SK-N-SH (cell line): ENCODE measurements at regions not wholly inside any gene's neighbourhood (a gene's known extent, or its start where the extent isn't known, plus 50 kb on each side); places are given as distances from the start of the nearest gene placed in this dataset.

Experiments used
- CTCF ChIA-PET: fragments of 300-600, 350-600 bp; formaldehyde crosslinking; extraction: SDS; loops from one replicate; lab custom pipeline; 2021; lab: Yijun Ruan, JAX
- POLR2A ChIA-PET: fragments of 350-600 bp; sonication (Branson Sonifier 250); formaldehyde crosslinking; extraction: SDS; loops from one replicate; lab custom pipeline; 2020; ENCODE audit warnings: antibody characterized with exemption, inconsistent platforms; lab: Yijun Ruan, JAX
- DNase-seq: peaks from one replicate; pipeline ENCODE4 v3.0.0; 2012
- H2AFZ ChIP-seq: fragments of 200-600 bp; sonication (generic); 2 replicates; pipeline ENCODE4 v1.8.1; 2016; ENCODE audit warnings: antibody characterized with exemption, mild to moderate bottlenecking, low read depth
- H3F3A ChIP-seq: fragments of 200-600 bp; sonication (generic); replicated peaks from 2 replicates; pipeline ENCODE3; 2016; ENCODE audit warnings: antibody characterized with exemption, mild to moderate bottlenecking; ENCODE audit not compliant: insufficient read depth
- H3K27ac ChIP-seq, 2 experiments: fragments of 200-500 bp in 1 of 2; fragments of 200-600 bp in 1 of 2; sonication (Bioruptor generic) in 1 of 2; sonication (generic), shearing (Covaris generic) in 1 of 2; 2 replicates each; pipeline versions ENCODE4 v1.5.1 to v1.6.1; 2014 to 2016; ENCODE audit warnings: low read depth in 2 of 2, inconsistent platforms in 1 of 2, low read length in 1 of 2, mild to moderate bottlenecking in 1 of 2, mixed read lengths in 1 of 2
- H3K27me3 ChIP-seq: fragments of 200-600 bp; sonication (generic), shearing (Covaris generic); 2 replicates; pipeline ENCODE4 v1.6.1; 2016; ENCODE audit warnings: mixed run types; ENCODE audit not compliant: insufficient read depth
- H3K36me3 ChIP-seq, 2 experiments: fragments of 200-500 bp in 1 of 2; fragments of 200-600 bp in 1 of 2; sonication (Bioruptor generic) in 1 of 2; sonication (generic) in 1 of 2; replicated peaks in 1 of 2; 2 replicates each; pipeline versions ENCODE3 to v1.5.1; 2014 to 2016; ENCODE audit warnings: low read length in 1 of 2, mild to moderate bottlenecking in 1 of 2; ENCODE audit not compliant: insufficient read depth in 2 of 2, control insufficient read depth in 1 of 2
- H3K4me1 ChIP-seq, 2 experiments: fragments of 200-500 bp in 1 of 2; fragments of 200-600 bp in 1 of 2; sonication (Bioruptor generic) in 1 of 2; sonication (generic), shearing (Covaris generic) in 1 of 2; 2 replicates each; pipeline versions ENCODE4 v1.5.1 to v1.6.1; 2014 to 2016; ENCODE audit warnings: low read depth in 1 of 2, low read length in 1 of 2, mixed run types in 1 of 2; ENCODE audit not compliant: insufficient read depth in 2 of 2, control insufficient read depth in 1 of 2
- H3K4me2 ChIP-seq: fragments of 200-600 bp; sonication (generic), shearing (Covaris generic); 2 replicates; pipeline ENCODE4 v1.6.1; 2017; ENCODE audit warnings: mixed run types
- H3K4me3 ChIP-seq, 2 experiments: fragments of 200-500 bp in 1 of 2; fragments of 200-600 bp in 1 of 2; sonication (Bioruptor generic) in 1 of 2; sonication (generic), shearing (Covaris generic) in 1 of 2; 2 replicates each; pipeline versions ENCODE4 v1.5.1 to v1.8.1; 2014 to 2016; ENCODE audit warnings: low read depth in 2 of 2, inconsistent platforms in 1 of 2, low read length in 1 of 2, mild to moderate bottlenecking in 1 of 2, mixed read lengths in 1 of 2, moderate library complexity in 1 of 2
- H3K79me2 ChIP-seq: fragments of 200-600 bp; sonication (generic); 2 replicates; pipeline ENCODE4 v1.8.1; 2017; ENCODE audit warnings: mild to moderate bottlenecking; ENCODE audit not compliant: insufficient read depth
- H3K9ac ChIP-seq: fragments of 200-600 bp; sonication (generic); 2 replicates; pipeline ENCODE4 v1.6.1; 2017; ENCODE audit warnings: mixed run types
- H3K9me2 ChIP-seq: fragments of 200-600 bp; sonication (generic); 2 replicates; pipeline ENCODE4 v1.6.1; 2017; ENCODE audit warnings: mixed run types
- H3K9me3 ChIP-seq: fragments of 200-600 bp; sonication (generic); 2 replicates; pipeline ENCODE4 v1.6.1; 2017; ENCODE audit warnings: mixed run types, mild to moderate bottlenecking, moderate library complexity
- H4K20me1 ChIP-seq: fragments of 200-600 bp; sonication (generic); 2 replicates; pipeline ENCODE4 v1.6.1; 2017; ENCODE audit warnings: mild to moderate bottlenecking, mixed run types; ENCODE audit not compliant: insufficient read depth
- ELF1 ChIP-seq: IDR thresholded peaks from 2 replicates; pipeline ENCODE4 v1.4.0; 2012
- EZH2phosphoT487 ChIP-seq: fragments of 200-600 bp; sonication (generic); IDR thresholded peaks from 2 replicates; pipeline ENCODE4 v1.6.1; 2017; ENCODE audit warnings: low read depth, mixed run types, mild to moderate bottlenecking, antibody characterized with exemption, moderate library complexity, borderline replicate concordance
- FOXJ3 ChIP-seq: sonication (generic); formaldehyde crosslinking; IDR thresholded peaks from 2 replicates; pipeline ENCODE4 v1.5.1; 2020; ENCODE audit warnings: mild to moderate bottlenecking, missing genetic modification reagents
- GABPA ChIP-seq: IDR thresholded peaks from 2 replicates; pipeline ENCODE4 v1.4.0; 2012; ENCODE audit warnings: low read depth, mild to moderate bottlenecking
- JUND ChIP-seq: IDR thresholded peaks from 2 replicates; pipeline ENCODE4 v1.4.0; 2012
- MXI1 ChIP-seq: IDR thresholded peaks from 2 replicates; pipeline ENCODE4 v1.6.1; 2012; ENCODE audit warnings: mild to moderate bottlenecking, low read depth, low read length, improper control_type of control experiment
- NRF1 ChIP-seq: IDR thresholded peaks from 2 replicates; pipeline ENCODE4 v1.6.1; 2012; ENCODE audit warnings: low read depth, mild to moderate bottlenecking, low read length
- RAD21 ChIP-seq: IDR thresholded peaks from 2 replicates; pipeline ENCODE4 v1.6.1; 2012; ENCODE audit warnings: mild to moderate bottlenecking, low read length
- RCOR1 ChIP-seq: fragments of 150-350 bp; IDR thresholded peaks from 2 replicates; pipeline ENCODE4 v1.6.1; 2017; ENCODE audit warnings: antibody characterized with exemption, low read length
- RFX5 ChIP-seq: IDR thresholded peaks from 2 replicates; pipeline ENCODE4 v1.6.1; 2012; ENCODE audit warnings: mild to moderate bottlenecking, improper control_type of control experiment, low read length
- RXRA ChIP-seq: IDR thresholded peaks from 2 replicates; pipeline ENCODE4 v1.4.0; 2012; ENCODE audit warnings: low read depth, mild to moderate bottlenecking, borderline replicate concordance
- SMC3 ChIP-seq: IDR thresholded peaks from 2 replicates; pipeline ENCODE4 v1.6.1; 2012; ENCODE audit warnings: low read depth, low read length, improper control_type of control experiment
- TAF1 ChIP-seq: IDR thresholded peaks from 2 replicates; pipeline ENCODE4 v1.6.1; 2012; ENCODE audit warnings: low read depth, mild to moderate bottlenecking, low read length, moderate library complexity, borderline replicate concordance
- TEAD4 ChIP-seq: IDR thresholded peaks from 2 replicates; pipeline ENCODE4 v1.4.0; 2012; ENCODE audit warnings: mild to moderate bottlenecking, borderline replicate concordance; ENCODE audit not compliant: insufficient read depth
- YY1 ChIP-seq: IDR thresholded peaks from 2 replicates; pipeline ENCODE4 v1.4.0; 2012; ENCODE audit warnings: low read depth, mild to moderate bottlenecking
- WGBS: methylation state at CpG from one replicate; pipeline ENCODE4 v1.1.6; 2017; ENCODE audit warnings: low lambda C conversion rate; 5-methylcytosine and 5-hydroxymethylcytosine counted together
- TF ChIP-seq, protein P1 (sequence below): fragments of 200-600 bp; sonication (generic); IDR thresholded peaks from 2 replicates; pipeline ENCODE4 v1.6.1; 2017; ENCODE audit warnings: antibody characterized with exemption, mild to moderate bottlenecking, moderate library complexity
- TF ChIP-seq, protein P2 (sequence below): IDR thresholded peaks from 2 replicates; pipeline ENCODE4 v1.4.0; 2012; ENCODE audit warnings: low read depth, borderline replicate concordance
- TF ChIP-seq, protein P3 (sequence below): fragments of 150-350 bp; IDR thresholded peaks from 2 replicates; pipeline ENCODE4 v1.6.1; 2017; ENCODE audit warnings: antibody characterized with exemption, low read length, low read depth, borderline replicate concordance
- TF ChIP-seq, protein P4 (sequence below): IDR thresholded peaks from 2 replicates; pipeline ENCODE4 v1.4.0; 2012; ENCODE audit warnings: low read depth, borderline replicate concordance

DNA sequence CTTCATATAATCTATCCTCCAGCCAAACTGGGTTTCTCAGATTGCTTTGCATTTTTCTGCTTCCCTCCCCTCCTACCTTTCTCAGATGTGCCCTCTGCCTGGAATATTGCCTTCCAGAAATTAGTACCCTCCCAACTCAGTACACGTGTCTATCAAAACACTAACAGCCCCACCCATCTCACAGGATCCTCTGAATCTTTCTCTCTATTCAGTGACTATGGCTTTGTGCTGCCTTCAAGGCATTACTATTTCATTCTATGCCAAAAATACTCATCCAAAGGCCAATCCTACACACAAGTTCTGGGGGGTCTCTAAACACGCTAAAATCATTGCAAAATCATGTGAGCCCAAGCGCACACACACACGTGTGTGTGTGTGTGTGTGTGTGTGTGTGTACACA is 58.4 kb downstream of the ZNF281 start:
- Histone ChIP-seq H3K4me2 (peak overlapping the region; percentile 68), H3F3A (peaks cover 15% of the 10 kb centered on the region), H2AFZ (peak overlapping the region; percentile 92), H3K9me2 (no peaks in the 10 kb centered on the region), H4K20me1 (no peaks in the 10 kb centered on the region), H3K9ac (peak overlapping the region; percentile 47), H3K36me3 (no peaks in the 10 kb centered on the region), H3K4me1 (peaks cover 2 to 4% of the 10 kb centered on the region in 2 experiments), H3K9me3 (no peaks in the 10 kb centered on the region), H3K79me2 (no peaks in the 10 kb centered on the region), H3K4me3 (no peak overlapping the region; a peak in 1 of 4 replicates), H3K27ac (peak overlapping the region; percentile 86 to 88; a peak in 3 of 4 replicates), H3K27me3 (no peaks in the 10 kb centered on the region)
- WGBS = 93% methylated on average over 4 of the region's 4 CpGs
- TF ChIP-seq FOXJ3 = no peak
- TF ChIP-seq, protein P1, sequence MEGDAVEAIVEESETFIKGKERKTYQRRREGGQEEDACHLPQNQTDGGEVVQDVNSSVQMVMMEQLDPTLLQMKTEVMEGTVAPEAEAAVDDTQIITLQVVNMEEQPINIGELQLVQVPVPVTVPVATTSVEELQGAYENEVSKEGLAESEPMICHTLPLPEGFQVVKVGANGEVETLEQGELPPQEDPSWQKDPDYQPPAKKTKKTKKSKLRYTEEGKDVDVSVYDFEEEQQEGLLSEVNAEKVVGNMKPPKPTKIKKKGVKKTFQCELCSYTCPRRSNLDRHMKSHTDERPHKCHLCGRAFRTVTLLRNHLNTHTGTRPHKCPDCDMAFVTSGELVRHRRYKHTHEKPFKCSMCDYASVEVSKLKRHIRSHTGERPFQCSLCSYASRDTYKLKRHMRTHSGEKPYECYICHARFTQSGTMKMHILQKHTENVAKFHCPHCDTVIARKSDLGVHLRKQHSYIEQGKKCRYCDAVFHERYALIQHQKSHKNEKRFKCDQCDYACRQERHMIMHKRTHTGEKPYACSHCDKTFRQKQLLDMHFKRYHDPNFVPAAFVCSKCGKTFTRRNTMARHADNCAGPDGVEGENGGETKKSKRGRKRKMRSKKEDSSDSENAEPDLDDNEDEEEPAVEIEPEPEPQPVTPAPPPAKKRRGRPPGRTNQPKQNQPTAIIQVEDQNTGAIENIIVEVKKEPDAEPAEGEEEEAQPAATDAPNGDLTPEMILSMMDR = no peak
- TF ChIP-seq EZH2phosphoT487 = no peak
- TF ChIP-seq, protein P2, sequence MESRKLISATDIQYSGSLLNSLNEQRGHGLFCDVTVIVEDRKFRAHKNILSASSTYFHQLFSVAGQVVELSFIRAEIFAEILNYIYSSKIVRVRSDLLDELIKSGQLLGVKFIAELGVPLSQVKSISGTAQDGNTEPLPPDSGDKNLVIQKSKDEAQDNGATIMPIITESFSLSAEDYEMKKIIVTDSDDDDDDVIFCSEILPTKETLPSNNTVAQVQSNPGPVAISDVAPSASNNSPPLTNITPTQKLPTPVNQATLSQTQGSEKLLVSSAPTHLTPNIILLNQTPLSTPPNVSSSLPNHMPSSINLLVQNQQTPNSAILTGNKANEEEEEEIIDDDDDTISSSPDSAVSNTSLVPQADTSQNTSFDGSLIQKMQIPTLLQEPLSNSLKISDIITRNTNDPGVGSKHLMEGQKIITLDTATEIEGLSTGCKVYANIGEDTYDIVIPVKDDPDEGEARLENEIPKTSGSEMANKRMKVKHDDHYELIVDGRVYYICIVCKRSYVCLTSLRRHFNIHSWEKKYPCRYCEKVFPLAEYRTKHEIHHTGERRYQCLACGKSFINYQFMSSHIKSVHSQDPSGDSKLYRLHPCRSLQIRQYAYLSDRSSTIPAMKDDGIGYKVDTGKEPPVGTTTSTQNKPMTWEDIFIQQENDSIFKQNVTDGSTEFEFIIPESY = no peak
- TF ChIP-seq SMC3 = no peak
- TF ChIP-seq GABPA = no peak
- TF ChIP-seq, protein P3, sequence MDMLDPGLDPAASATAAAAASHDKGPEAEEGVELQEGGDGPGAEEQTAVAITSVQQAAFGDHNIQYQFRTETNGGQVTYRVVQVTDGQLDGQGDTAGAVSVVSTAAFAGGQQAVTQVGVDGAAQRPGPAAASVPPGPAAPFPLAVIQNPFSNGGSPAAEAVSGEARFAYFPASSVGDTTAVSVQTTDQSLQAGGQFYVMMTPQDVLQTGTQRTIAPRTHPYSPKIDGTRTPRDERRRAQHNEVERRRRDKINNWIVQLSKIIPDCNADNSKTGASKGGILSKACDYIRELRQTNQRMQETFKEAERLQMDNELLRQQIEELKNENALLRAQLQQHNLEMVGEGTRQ = no peak
- no peak for TF ChIP-seq RAD21
- no peak for DNase-seq
- ChIA-PET POLR2A (no interaction called here), CTCF (no interaction called here)

DNA sequence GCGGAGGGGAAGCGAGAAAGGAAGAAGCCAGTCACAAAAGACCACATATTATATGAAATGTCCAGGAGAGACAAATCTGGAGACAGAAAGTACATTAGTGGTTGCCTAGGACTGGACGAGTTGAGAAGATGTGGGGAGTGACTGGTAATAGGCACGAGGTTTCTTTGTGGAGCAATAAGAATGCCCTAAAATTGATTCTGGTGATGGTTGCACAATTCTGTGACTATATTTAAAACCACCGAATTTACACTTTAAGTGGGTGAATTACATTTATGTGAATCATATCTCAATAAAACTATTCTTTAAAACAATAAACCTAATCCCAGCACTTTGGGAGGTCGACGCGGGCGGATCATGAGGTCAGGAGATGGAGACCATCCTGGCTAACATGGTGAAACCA is 63.1 kb downstream of the ZNF281 start:
- no peaks in the 10 kb centered on the region for H3K9me3 ChIP-seq
- 90% methylated on average over 9 of the region's 9 CpGs for WGBS
- H3K27me3 ChIP-seq = no peaks in the 10 kb centered on the region
- ChIA-PET CTCF (no interaction called here), POLR2A (no interaction called here)
- no peaks in the 10 kb centered on the region for H4K20me1 ChIP-seq
- H3K4me2 ChIP-seq = no peak overlapping the region
- no peak for DNase-seq
- no peak overlapping the region for H3K27ac ChIP-seq
- peaks cover 4% of the 10 kb centered on the region for H3F3A ChIP-seq
- H2AFZ ChIP-seq = no peak overlapping the region
- no peaks in the 10 kb centered on the region for H3K9me2 ChIP-seq
- H3K36me3 ChIP-seq = no peaks in the 10 kb centered on the region
- H3K79me2 ChIP-seq = no peaks in the 10 kb centered on the region
- no peak overlapping the region for H3K9ac ChIP-seq
- H3K4me1 ChIP-seq = no peaks in the 10 kb centered on the region
- no peak overlapping the region for H3K4me3 ChIP-seq
- TF ChIP-seq RXRA (no peak), RCOR1 (no peak), JUND (no peak), SMC3 (no peak), NRF1 (no peak), RFX5 (no peak), ELF1 (no peak), MXI1 (no peak), TEAD4 (no peak), TAF1 (no peak), YY1 (no peak)
- TF ChIP-seq, protein P1 = no peak
- TF ChIP-seq, protein P2 = no peak
- TF ChIP-seq, protein P4, sequence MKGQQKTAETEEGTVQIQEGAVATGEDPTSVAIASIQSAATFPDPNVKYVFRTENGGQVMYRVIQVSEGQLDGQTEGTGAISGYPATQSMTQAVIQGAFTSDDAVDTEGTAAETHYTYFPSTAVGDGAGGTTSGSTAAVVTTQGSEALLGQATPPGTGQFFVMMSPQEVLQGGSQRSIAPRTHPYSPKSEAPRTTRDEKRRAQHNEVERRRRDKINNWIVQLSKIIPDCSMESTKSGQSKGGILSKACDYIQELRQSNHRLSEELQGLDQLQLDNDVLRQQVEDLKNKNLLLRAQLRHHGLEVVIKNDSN = no peak
